ENCODE measurements at regions not wholly inside any gene's neighbourhood (a gene's known extent, or its start where the extent isn't known, plus 50 kb on each side); places are given as distances from the start of the nearest gene placed in this dataset.

- no peak for DNase-seq (ENCODE audit: low spot score)
- Histone ChIP-seq H3K4me3 (no peak overlapping the region), H3K27ac (peak overlapping the region in 1 of 2 donors; percentile 15)
- TF ChIP-seq CTCF (IDR thresholded peaks at IDR 0.05): no peak
Observed at GRCh38 chr13:44211704-44212346, 161.8 kb upstream of the SERP2 start.

GRCh38 chr13:44212633-44213396 is 160.8 kb upstream of the SERP2 start:
- no peak overlapping the region for H3K4me3 ChIP-seq
- TF ChIP-seq CTCF (IDR thresholded peaks at IDR 0.05): no peak
- peak overlapping the region; percentile 12 to 19 for H3K27ac ChIP-seq
- no peak for DNase-seq (ENCODE audit: low spot score)

- H3K27ac ChIP-seq: peak overlapping the region; percentile 92 to 93
- peak; percentile 94 for DNase-seq (ENCODE audit: low spot score)
- TF ChIP-seq CTCF (IDR thresholded peaks at IDR 0.05): no peak
- peak overlapping the region; percentile 7 for H3K4me3 ChIP-seq
Observed at GRCh38 chr13:44218501-44219240, 155.0 kb upstream of the SERP2 start.

GRCh38 chr13:44219577-44220548 is 153.8 kb upstream of the SERP2 start:
- TF ChIP-seq CTCF (IDR thresholded peaks at IDR 0.05): no peak
- Histone ChIP-seq H3K4me3 (no peak overlapping the region), H3K27ac (peak overlapping the region; percentile 92 to 93)
- no peak for DNase-seq (ENCODE audit: low spot score)

- no peak for DNase-seq (ENCODE audit: low spot score)
- Histone ChIP-seq H3K4me3 (no peak overlapping the region), H3K27ac (peak overlapping the region; percentile 92 to 93)
- no peak for TF ChIP-seq CTCF (IDR thresholded peaks at IDR 0.05)
Observed at GRCh38 chr13:44220948-44221347, 152.7 kb upstream of the SERP2 start.

GRCh38 chr13:44221657-44222056 is 152.0 kb upstream of the SERP2 start:
- no peak for DNase-seq (ENCODE audit: low spot score)
- TF ChIP-seq CTCF (IDR thresholded peaks at IDR 0.05): no peak
- Histone ChIP-seq H3K27ac (peak overlapping the region; percentile 92 to 94), H3K4me3 (no peak overlapping the region)
